ENCODE measurements at regions not wholly inside any gene's neighbourhood (a gene's known extent, or its start where the extent isn't known, plus 50 kb on each side); places are given as distances from the start of the nearest gene placed in this dataset.

- H3K4me2 ChIP-seq (ENCODE audit: low read depth, low read length, poor library complexity, severe bottlenecking), result no peak overlapping the region
Observed at GRCh38 chr18:55768255-55768654, 180.3 kb upstream of the TCF4 start.

GRCh38 chr18:55764386-55764785, 176.4 kb upstream of the TCF4 start:
- TF ChIP-seq EZH2phosphoT487 (conservative IDR thresholded peaks at IDR 0.05; ENCODE audit: low read length), result no peak
- TF ChIP-seq CTCF (IDR thresholded peaks at IDR 0.05; ENCODE audit: insufficient read depth, low read length, poor library complexity, severe bottlenecking), result no peak
- Histone ChIP-seq H3K27me3 (ENCODE audit: low read length) (no peaks in the 10 kb centered on the region), H3K9ac (ENCODE audit: low read length) (no peak overlapping the region), H2AFZ (ENCODE audit: low read depth, low read length, severe bottlenecking) (no peak overlapping the region), H3K36me3 (ENCODE audit: low read length) (no peaks in the 10 kb centered on the region), H3F3A (ENCODE audit: insufficient read depth) (no peaks in the 10 kb centered on the region), H3K27ac (ENCODE audit: low read depth, low read length) (no peak overlapping the region), H4K20me1 (ENCODE audit: low read depth, low read length) (no peaks in the 10 kb centered on the region), H3K9me3 (ENCODE audit: insufficient read depth, low read length) (no peaks in the 10 kb centered on the region), H3K4me3 (ENCODE audit: insufficient read depth, low read length, poor library complexity, severe bottlenecking) (no peak overlapping the region), H3K9me2 (replicated peaks; ENCODE audit: insufficient read depth, low read length) (no peaks in the 10 kb centered on the region), H3K4me2 (ENCODE audit: low read depth, low read length, poor library complexity, severe bottlenecking) (no peak overlapping the region), H3K79me2 (ENCODE audit: insufficient read depth, low read length) (no peaks in the 10 kb centered on the region)

More at GRCh38 chr18:55768255-55768654, 180.3 kb upstream of the TCF4 start:
- no peak overlapping the region for H2AFZ ChIP-seq (ENCODE audit: low read depth, low read length, severe bottlenecking)
- H3K9ac ChIP-seq (ENCODE audit: low read length), result no peak overlapping the region
- H3K36me3 ChIP-seq (ENCODE audit: low read length), result no peaks in the 10 kb centered on the region
- no peaks in the 10 kb centered on the region for H3K79me2 ChIP-seq (ENCODE audit: insufficient read depth, low read length)
- no peaks in the 10 kb centered on the region for H3K9me3 ChIP-seq (ENCODE audit: insufficient read depth, low read length)
- no peaks in the 10 kb centered on the region for H3K9me2 ChIP-seq (replicated peaks; ENCODE audit: insufficient read depth, low read length)
- no peak for TF ChIP-seq CTCF (IDR thresholded peaks at IDR 0.05; ENCODE audit: insufficient read depth, low read length, poor library complexity, severe bottlenecking)
- TF ChIP-seq EZH2phosphoT487 (conservative IDR thresholded peaks at IDR 0.05; ENCODE audit: low read length), result no peak
- H3K27me3 ChIP-seq (ENCODE audit: low read length), result no peaks in the 10 kb centered on the region
- H4K20me1 ChIP-seq (ENCODE audit: low read depth, low read length), result no peaks in the 10 kb centered on the region
- H3K4me3 ChIP-seq (ENCODE audit: insufficient read depth, low read length, poor library complexity, severe bottlenecking), result no peak overlapping the region
- no peaks in the 10 kb centered on the region for H3F3A ChIP-seq (ENCODE audit: insufficient read depth)
- H3K27ac ChIP-seq (ENCODE audit: low read depth, low read length), result no peak overlapping the region

GRCh38 chr18:55763805-55764204, 175.8 kb upstream of the TCF4 start:
- no peak overlapping the region for H3K27ac ChIP-seq (ENCODE audit: low read depth, low read length)
- no peaks in the 10 kb centered on the region for H3K36me3 ChIP-seq (ENCODE audit: low read length)
- no peaks in the 10 kb centered on the region for H3K27me3 ChIP-seq (ENCODE audit: low read length)
- H3K9me3 ChIP-seq (ENCODE audit: insufficient read depth, low read length), result no peaks in the 10 kb centered on the region
- H3K4me2 ChIP-seq (ENCODE audit: low read depth, low read length, poor library complexity, severe bottlenecking), result no peak overlapping the region
- H3K79me2 ChIP-seq (ENCODE audit: insufficient read depth, low read length), result no peaks in the 10 kb centered on the region
- no peaks in the 10 kb centered on the region for H3K9me2 ChIP-seq (replicated peaks; ENCODE audit: insufficient read depth, low read length)
- no peaks in the 10 kb centered on the region for H3F3A ChIP-seq (ENCODE audit: insufficient read depth)
- H3K4me3 ChIP-seq (ENCODE audit: insufficient read depth, low read length, poor library complexity, severe bottlenecking), result no peak overlapping the region
- H3K9ac ChIP-seq (ENCODE audit: low read length), result no peak overlapping the region
- TF ChIP-seq CTCF (IDR thresholded peaks at IDR 0.05; ENCODE audit: insufficient read depth, low read length, poor library complexity, severe bottlenecking) (no peak), EZH2phosphoT487 (conservative IDR thresholded peaks at IDR 0.05; ENCODE audit: low read length) (no peak)
- no peak overlapping the region for H2AFZ ChIP-seq (ENCODE audit: low read depth, low read length, severe bottlenecking)
- no peaks in the 10 kb centered on the region for H4K20me1 ChIP-seq (ENCODE audit: low read depth, low read length)

Measured in SU-DHL-6 (cell line).